IPS-NIHi11 (cell line): ENCODE measurements at regions not wholly inside any gene's neighbourhood (a gene's known extent, or its start where the extent isn't known, plus 50 kb on each side); places are given as distances from the start of the nearest gene placed in this dataset.
"Not testable (repeated sequence)": the region's sequence is repeated elsewhere in the genome, so short reads cannot be mapped to it uniquely, and the experiment has no call there.

Experiments used
- DNase-seq: peaks from one replicate; pipeline ENCODE4 v3.0.0; 2012; ENCODE audit warnings: mixed read lengths, low spot score

GRCh38 chr12:131576734-131577133 is 134.2 kb upstream of the SFSWAP start:
- DNase-seq: not testable (repeated sequence)

- DNase-seq: no peak
These were observed 133.1 kb upstream of the SFSWAP start for GRCh38 chr12:131577766-131578165.

GRCh38 chr12:131578828-131579470 is 131.9 kb upstream of the SFSWAP start:
- DNase-seq: no peak

GRCh38 chr12:131583090-131583712 is 127.7 kb upstream of the SFSWAP start:
- no peak for DNase-seq

GRCh38 chr12:131586269-131586668 is 124.6 kb upstream of the SFSWAP start:
- DNase-seq: no peak

GRCh38 chr12:131586761-131587160 is 124.1 kb upstream of the SFSWAP start:
- DNase-seq: no peak

GRCh38 chr12:131587565-131587964 is 123.3 kb upstream of the SFSWAP start:
- DNase-seq: no peak

GRCh38 chr12:131589221-131589897 is 121.5 kb upstream of the SFSWAP start:
- DNase-seq: no peak

GRCh38 chr12:131589966-131590365 is 120.9 kb upstream of the SFSWAP start:
- DNase-seq: no peak

GRCh38 chr12:131591136-131591535 is 119.8 kb upstream of the SFSWAP start:
- DNase-seq: no peak

- DNase-seq: no peak
These were observed 118.9 kb upstream of the SFSWAP start for GRCh38 chr12:131591714-131592709.

- no peak for DNase-seq
These were observed 117.9 kb upstream of the SFSWAP start for GRCh38 chr12:131592972-131593371.

GRCh38 chr12:131593406-131593805 is 117.5 kb upstream of the SFSWAP start:
- DNase-seq: no peak

GRCh38 chr12:131596115-131596514 is 114.8 kb upstream of the SFSWAP start:
- DNase-seq: no peak

GRCh38 chr12:131597333-131597732 is 113.6 kb upstream of the SFSWAP start:
- DNase-seq: no peak

- peak; percentile 59 for DNase-seq
These were observed 112.2 kb upstream of the SFSWAP start for GRCh38 chr12:131598717-131599116.

- DNase-seq: no peak
These were observed 111.4 kb upstream of the SFSWAP start for GRCh38 chr12:131599190-131600159.

- DNase-seq: no peak
These were observed 110.7 kb upstream of the SFSWAP start for GRCh38 chr12:131600160-131600532.

- not testable (repeated sequence) for DNase-seq
These were observed 109.4 kb upstream of the SFSWAP start for GRCh38 chr12:131601499-131601898.

- no peak for DNase-seq
These were observed 107.6 kb upstream of the SFSWAP start for GRCh38 chr12:131603106-131603938.
